Loucy (cell line): ENCODE measurements at regions not wholly inside any gene's neighbourhood (a gene's known extent, or its start where the extent isn't known, plus 50 kb on each side); places are given as distances from the start of the nearest gene placed in this dataset.

Experiments used
- H2AFZ ChIP-seq: fragments of 200-600 bp; sonication (generic); 2 replicates; pipeline ENCODE4 v1.6.0; 2016; ENCODE audit warnings: antibody characterized with exemption, mild to moderate bottlenecking, low read length, moderate library complexity
- H3F3A ChIP-seq: fragments of 200-600 bp; 2 replicates; pipeline ENCODE4 v1.6.0; 2016; ENCODE audit warnings: antibody characterized with exemption, low read depth, mild to moderate bottlenecking
- H3K27me3 ChIP-seq: fragments of 200-600 bp; sonication (generic); 2 replicates; pipeline ENCODE4 v1.6.1; 2014; ENCODE audit warnings: low read length, mild to moderate bottlenecking; ENCODE audit not compliant: insufficient read depth, poor library complexity, severe bottlenecking
- H3K36me3 ChIP-seq: fragments of 200-600 bp; sonication (generic); 2 replicates; pipeline ENCODE4 v1.6.1; 2016; ENCODE audit warnings: low read length; ENCODE audit not compliant: insufficient read depth
- H3K4me1 ChIP-seq: fragments of 200-600 bp; sonication (generic); 2 replicates; pipeline ENCODE4 v1.5.1; 2014; ENCODE audit warnings: low read length, mild to moderate bottlenecking; ENCODE audit not compliant: insufficient read depth, poor library complexity, severe bottlenecking
- H3K4me2 ChIP-seq: fragments of 200-600 bp; sonication (generic); 2 replicates; pipeline ENCODE4 v1.6.0; 2014; ENCODE audit warnings: antibody characterized with exemption, low read length, low read depth, mild to moderate bottlenecking; ENCODE audit not compliant: poor library complexity, severe bottlenecking
- H3K4me3 ChIP-seq: fragments of 200-600 bp; sonication (generic); 2 replicates; pipeline ENCODE4 v1.5.1; 2014; ENCODE audit warnings: low read length, mild to moderate bottlenecking, mixed read lengths; ENCODE audit not compliant: poor library complexity, severe bottlenecking
- H3K79me2 ChIP-seq: fragments of 200-600 bp; sonication (generic); 2 replicates; pipeline ENCODE4 v1.6.1; 2014; ENCODE audit warnings: low read length; ENCODE audit not compliant: insufficient read depth
- H3K9ac ChIP-seq: fragments of 200-600 bp; sonication (generic); 2 replicates; pipeline ENCODE4 v1.6.0; 2014; ENCODE audit warnings: mild to moderate bottlenecking, low read depth, low read length, moderate library complexity; ENCODE audit not compliant: poor library complexity, severe bottlenecking
- H3K9me2 ChIP-seq: fragments of 200-600 bp; sonication (generic); replicated peaks from 2 replicates; pipeline ENCODE4 v1.6.1; 2016; ENCODE audit warnings: low read depth, low read length, mixed read lengths
- H3K9me3 ChIP-seq: fragments of 200-600 bp; sonication (generic); 2 replicates; pipeline ENCODE4 v1.6.1; 2014; ENCODE audit warnings: mild to moderate bottlenecking, antibody characterized with exemption, low read length, low read depth; ENCODE audit not compliant: insufficient read depth
- H4K20me1 ChIP-seq: fragments of 200-600 bp; sonication (generic); 2 replicates; pipeline ENCODE4 v1.6.0; 2014; ENCODE audit warnings: antibody characterized with exemption, low read length, mild to moderate bottlenecking; ENCODE audit not compliant: insufficient read depth, poor library complexity, severe bottlenecking
- CTCF ChIP-seq: fragments of 200-600 bp; sonication (generic); conservative IDR thresholded peaks from 2 replicates; pipeline ENCODE4 v1.5.1; 2014; ENCODE audit warnings: mild to moderate bottlenecking, antibody characterized with exemption, low read length
- EZH2phosphoT487 ChIP-seq: fragments of 200-600 bp; IDR thresholded peaks from 2 replicates; pipeline ENCODE4 v1.6.1; 2018; ENCODE audit warnings: antibody characterized with exemption, mild to moderate bottlenecking, moderate library complexity, borderline replicate concordance

- Histone ChIP-seq H3K36me3 (no peaks in the 10 kb centered on the region), H3K9me3 (no peaks in the 10 kb centered on the region), H3K9me2 (no peaks in the 10 kb centered on the region), H3K4me1 (no peaks in the 10 kb centered on the region), H4K20me1 (no peaks in the 10 kb centered on the region), H3K4me2 (no peak overlapping the region), H3K79me2 (no peaks in the 10 kb centered on the region), H3K4me3 (no peak overlapping the region), H3F3A (no peaks in the 10 kb centered on the region), H3K9ac (no peak overlapping the region), H2AFZ (no peak overlapping the region), H3K27me3 (no peaks in the 10 kb centered on the region)
- TF ChIP-seq EZH2phosphoT487, result no peak
- no peak for TF ChIP-seq CTCF
Measured at GRCh38 chr18:46386788-46387187, 270.2 kb downstream of the LOXHD1 start.

- Histone ChIP-seq H3K9me2 (no peaks in the 10 kb centered on the region), H3K9ac (no peak overlapping the region), H3K79me2 (no peaks in the 10 kb centered on the region), H3K4me3 (no peak overlapping the region), H4K20me1 (no peaks in the 10 kb centered on the region), H3K36me3 (no peaks in the 10 kb centered on the region), H3K9me3 (no peaks in the 10 kb centered on the region), H3F3A (no peaks in the 10 kb centered on the region), H2AFZ (no peak overlapping the region), H3K27me3 (no peaks in the 10 kb centered on the region), H3K4me2 (no peak overlapping the region), H3K4me1 (no peaks in the 10 kb centered on the region)
- no peak for TF ChIP-seq EZH2phosphoT487
- TF ChIP-seq CTCF, result no peak
Measured at GRCh38 chr18:46387441-46388131, 269.4 kb downstream of the LOXHD1 start.

- H4K20me1 ChIP-seq, result no peaks in the 10 kb centered on the region
- H3K9me3 ChIP-seq, result no peaks in the 10 kb centered on the region
- H2AFZ ChIP-seq, result no peak overlapping the region
- TF ChIP-seq EZH2phosphoT487, result no peak
- no peak overlapping the region for H3K4me2 ChIP-seq
- no peaks in the 10 kb centered on the region for H3F3A ChIP-seq
- H3K9ac ChIP-seq, result no peak overlapping the region
- H3K27me3 ChIP-seq, result no peaks in the 10 kb centered on the region
- H3K79me2 ChIP-seq, result no peaks in the 10 kb centered on the region
- no peaks in the 10 kb centered on the region for H3K36me3 ChIP-seq
- no peaks in the 10 kb centered on the region for H3K9me2 ChIP-seq
- no peak overlapping the region for H3K4me3 ChIP-seq
- H3K4me1 ChIP-seq, result no peaks in the 10 kb centered on the region
Measured at GRCh38 chr18:46388286-46388685, 268.7 kb downstream of the LOXHD1 start.

- no peaks in the 10 kb centered on the region for H3K4me1 ChIP-seq
- TF ChIP-seq CTCF (no peak), EZH2phosphoT487 (no peak)
- H3K4me3 ChIP-seq, result no peak overlapping the region
- no peaks in the 10 kb centered on the region for H3K36me3 ChIP-seq
- no peak overlapping the region for H2AFZ ChIP-seq
- H3K9ac ChIP-seq, result no peak overlapping the region
- no peaks in the 10 kb centered on the region for H3K79me2 ChIP-seq
- H4K20me1 ChIP-seq, result no peaks in the 10 kb centered on the region
- no peaks in the 10 kb centered on the region for H3F3A ChIP-seq
- H3K9me2 ChIP-seq, result no peaks in the 10 kb centered on the region
- no peak overlapping the region for H3K4me2 ChIP-seq
- H3K27me3 ChIP-seq, result no peaks in the 10 kb centered on the region
- H3K9me3 ChIP-seq, result no peaks in the 10 kb centered on the region
Measured at GRCh38 chr18:46392576-46392975, 264.4 kb downstream of the LOXHD1 start.
